Endothelial cell of umbilical vein (primary cell): ENCODE measurements at regions not wholly inside any gene's neighbourhood (a gene's known extent, or its start where the extent isn't known, plus 50 kb on each side); places are given as distances from the start of the nearest gene placed in this dataset.
A peak's percentile ranks its signal among the peaks of the same experiment; 100 is the strongest.

ENCODE experiments used
- BruUV-seq: library from RNA; stranded (reverse); fragments of 400-500 nt; replicated peaks from 2 replicates; lab custom pipeline; 2021; lab: Mats Ljungman, UMichigan
- CTCF ChIA-PET: fragments of 300-600, 350-600 bp; sonication (Branson Sonifier 250); formaldehyde crosslinking; loops from one replicate; lab custom pipeline; 2021; ENCODE audit warnings: antibody characterized with exemption, inconsistent platforms; lab: Charles Lee
- POLR2A ChIA-PET: fragments of 300-600, 350-600 bp; sonication (Branson Sonifier 250); formaldehyde crosslinking; loops from one replicate; lab custom pipeline; 2021; ENCODE audit warnings: antibody characterized with exemption, inconsistent platforms; lab: Charles Lee
- DNase-seq: peaks from one replicate; pipeline ENCODE4 v3.0.0-alpha.2; 2011; ENCODE audit warnings: low read depth, low spot score
- FAIRE-seq: peaks from 2 replicates; lab custom pipeline; 2011; peaks lifted over from hg19 to GRCh38; lab: Jason Lieb, UNC
- H2AFZ ChIP-seq: 2 replicates; pipeline ENCODE4 v1.6.0; 2012; ENCODE audit warnings: low read depth, low read length, control low read depth, inconsistent platforms
- H3K27ac ChIP-seq: 2 replicates; pipeline ENCODE4 v1.5.1; 2011; ENCODE audit warnings: low read depth, mild to moderate bottlenecking, control low read depth, low read length, moderate library complexity; ENCODE audit not compliant: insufficient read depth
- H3K27me3 ChIP-seq, 2 experiments: 2 replicates each; pipeline versions ENCODE4 v1.6.0 to v1.6.1; 2011; ENCODE audit warnings: low read length in 2 of 2, mixed read lengths in 1 of 2; ENCODE audit not compliant: control insufficient read depth in 2 of 2, insufficient read depth in 2 of 2
- H3K36me3 ChIP-seq, 2 experiments: 2 replicates in 1 of 2; 3 replicates in 1 of 2; pipeline ENCODE4 v1.5.1; 2011; ENCODE audit warnings: low read length in 2 of 2, mild to moderate bottlenecking in 1 of 2, moderate library complexity in 1 of 2; ENCODE audit not compliant: control insufficient read depth in 2 of 2, insufficient read depth in 2 of 2; ENCODE audit errors: extremely low read depth in 1 of 2
- H3K4me1 ChIP-seq: 3 replicates; pipeline ENCODE4 v1.5.1; 2011; ENCODE audit warnings: mild to moderate bottlenecking, low read length; ENCODE audit not compliant: control insufficient read depth, insufficient read depth; ENCODE audit errors: extremely low read depth
- H3K4me2 ChIP-seq: 2 replicates; pipeline ENCODE4 v1.6.1; 2011; ENCODE audit warnings: low read length, control low read depth, mixed read lengths; ENCODE audit not compliant: insufficient read depth
- H3K4me3 ChIP-seq, 3 experiments: fragments of 200-600 bp in 1 of 3; sonication (generic), shearing (Covaris generic) in 1 of 3; replicated peaks in 1 of 3; 2 replicates each; pipeline ENCODE4 v1.5.1; 2011 to 2016; ENCODE audit warnings: control low read depth in 3 of 3, low read length in 3 of 3, mild to moderate bottlenecking in 2 of 3, inconsistent platforms in 1 of 3, low read depth in 1 of 3, moderate library complexity in 1 of 3; ENCODE audit not compliant: insufficient read depth in 1 of 3
- H3K79me2 ChIP-seq: 2 replicates; pipeline ENCODE4 v1.6.0; 2012; ENCODE audit warnings: low read length, inconsistent platforms; ENCODE audit not compliant: control insufficient read depth, insufficient read depth
- H3K9ac ChIP-seq: replicated peaks from 2 replicates; pipeline ENCODE3; 2011; ENCODE audit warnings: low read length, control low read depth; ENCODE audit not compliant: insufficient read depth; ENCODE audit errors: extremely low read depth
- H3K9me1 ChIP-seq: replicated peaks from 3 replicates; pipeline ENCODE4 v1.6.0; 2011; ENCODE audit warnings: mild to moderate bottlenecking, low read length; ENCODE audit not compliant: control insufficient read depth, insufficient read depth; ENCODE audit errors: extremely low read depth
- H3K9me3 ChIP-seq: replicated peaks from 2 replicates; pipeline ENCODE4 v1.5.1; 2012; ENCODE audit warnings: low read length, inconsistent platforms; ENCODE audit not compliant: control insufficient read depth, insufficient read depth
- H4K20me1 ChIP-seq: replicated peaks from 2 replicates; pipeline ENCODE3; 2011; ENCODE audit warnings: mild to moderate bottlenecking, low read length; ENCODE audit not compliant: control insufficient read depth, insufficient read depth; ENCODE audit errors: extremely low read depth
- GATA2 ChIP-seq: IDR thresholded peaks from 2 replicates; pipeline ENCODE4 v1.7.0; 2011; ENCODE audit warnings: low read depth, mild to moderate bottlenecking, moderate library complexity, mixed read lengths, low read length; ENCODE audit not compliant: insufficient read length, insufficient read depth
- JUN ChIP-seq: IDR thresholded peaks from 2 replicates; pipeline ENCODE4 v1.6.1; 2011; ENCODE audit warnings: borderline replicate concordance, low read depth; ENCODE audit not compliant: insufficient read length, insufficient read depth
- MYC ChIP-seq: IDR thresholded peaks from one replicate; pipeline ENCODE4 v1.6.1; 2011; ENCODE audit warnings: mild to moderate bottlenecking, low read depth, low read length
- POLR2A ChIP-seq: IDR thresholded peaks from 2 replicates; pipeline ENCODE4 v1.6.1; 2012; ENCODE audit warnings: low read depth, mild to moderate bottlenecking, control low read depth, low read length
- dilution Hi-C: fragments of 300-500 bp; cut with MboI; formaldehyde crosslinking; loops from one replicate; pipeline ENCODE4 v1.15.0; 2019; ENCODE audit warnings: low sequenced_read_pairs; ENCODE audit not compliant: extremely low pct_ligation_motif_present
- intact Hi-C: fragments of 100-400 bp; cut with micrococcal nuclease; formaldehyde crosslinking; loops from one replicate; pipeline ENCODE4 v1.10.0; 2022
- TF ChIP-seq, protein P1 (sequence below): IDR thresholded peaks from 2 replicates; pipeline ENCODE4 v1.6.1; 2011; ENCODE audit not compliant: insufficient read depth, insufficient read length

DNA sequence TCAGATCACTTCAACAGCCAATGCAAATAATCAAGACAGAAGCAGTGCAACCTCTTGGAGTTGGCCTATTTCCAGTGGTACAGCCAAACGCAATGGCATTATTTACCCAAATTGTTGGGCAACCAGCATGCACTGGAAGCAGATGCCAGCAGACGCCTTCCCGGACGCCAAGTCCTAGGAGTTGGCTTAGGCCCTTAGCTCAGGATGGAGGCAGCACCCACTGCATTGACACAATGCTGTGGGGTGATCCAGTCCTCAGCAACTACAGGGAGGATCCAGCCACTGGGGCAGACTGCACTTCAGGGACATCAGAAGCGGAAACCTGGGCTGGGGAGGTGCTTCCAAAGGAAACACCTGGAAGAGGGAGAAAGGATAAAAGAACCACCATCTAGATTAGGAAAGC is 290.4 kb downstream of the FAM43A start:
- no TSS peak for BruUV-seq
- H3K9me1 ChIP-seq = no peaks in the 10 kb centered on the region
- H3K9ac ChIP-seq = no peak overlapping the region
- H3K4me1 ChIP-seq = no peaks in the 10 kb centered on the region
- H3K9me3 ChIP-seq = no peaks in the 10 kb centered on the region
- H3K27ac ChIP-seq = no peak overlapping the region
- H3K4me3 ChIP-seq = no peak overlapping the region
- no peaks in the 10 kb centered on the region for H3K27me3 ChIP-seq
- dilution Hi-C loops (no loop called here), intact Hi-C loops (no loop called here)
- no peaks in the 10 kb centered on the region for H3K79me2 ChIP-seq
- ChIA-PET POLR2A (no interaction called here), CTCF (interaction anchor here (1.0 kb wide), 1 partner anchor 12 kb away, joined by 3 read pairs; no protein-coding TSS in a partner anchor)
- FAIRE-seq (no peak), DNase-seq (no peak)
- H2AFZ ChIP-seq = no peak overlapping the region
- H3K4me2 ChIP-seq = no peak overlapping the region
- H3K36me3 ChIP-seq = no peaks in the 10 kb centered on the region
- TF ChIP-seq GATA2 = no peak
- TF ChIP-seq POLR2A = no peak
- TF ChIP-seq, protein P1, sequence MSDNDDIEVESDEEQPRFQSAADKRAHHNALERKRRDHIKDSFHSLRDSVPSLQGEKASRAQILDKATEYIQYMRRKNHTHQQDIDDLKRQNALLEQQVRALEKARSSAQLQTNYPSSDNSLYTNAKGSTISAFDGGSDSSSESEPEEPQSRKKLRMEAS = no peak
- no peaks in the 10 kb centered on the region for H4K20me1 ChIP-seq

DNA sequence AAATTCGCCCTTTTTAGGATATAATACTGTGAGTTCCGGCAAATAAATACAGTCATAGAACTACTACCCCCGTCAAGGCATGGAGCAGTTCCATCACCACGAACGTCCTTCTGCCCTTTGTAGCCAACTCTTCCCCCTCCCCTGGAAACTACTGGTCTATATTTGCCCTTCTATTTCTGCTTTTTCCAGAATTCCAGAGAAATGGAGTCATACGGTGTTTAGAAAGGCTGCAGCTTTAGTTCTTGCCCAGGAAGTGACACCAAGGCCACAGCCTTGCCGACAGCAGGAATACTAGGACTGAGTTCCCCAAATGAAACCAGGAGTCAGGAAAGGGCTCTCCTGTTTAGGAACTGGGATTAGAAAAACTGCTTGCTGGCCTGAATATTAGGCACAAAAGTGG is 291.2 kb downstream of the FAM43A start:
- TF ChIP-seq MYC (no peak), JUN (no peak)
- TF ChIP-seq, protein P1 = no peak
- H3K9ac ChIP-seq = no peak overlapping the region
- no peaks in the 10 kb centered on the region for H4K20me1 ChIP-seq
- peak; percentile 21 for FAIRE-seq
- H3K36me3 ChIP-seq = no peaks in the 10 kb centered on the region
- no TSS peak for BruUV-seq
- ChIA-PET CTCF (interaction anchor here (1.0 kb wide), 2 partner anchors 11 to 294 kb away, joined by 3 read pairs; partner anchors contain the start of gene XXYLT1), POLR2A (no interaction called here)
- dilution Hi-C loops = no loop called here
- H3K4me3 ChIP-seq = no peak overlapping the region
- no peaks in the 10 kb centered on the region for H3K9me3 ChIP-seq
- H3K27ac ChIP-seq = no peak overlapping the region
- H3K9me1 ChIP-seq = no peaks in the 10 kb centered on the region
- H2AFZ ChIP-seq = peak overlapping the region; percentile 40
- no peaks in the 10 kb centered on the region for H3K4me1 ChIP-seq
- DNase-seq = peak; percentile 11
- intact Hi-C loops = no loop called here
- H3K27me3 ChIP-seq = no peaks in the 10 kb centered on the region
- H3K4me2 ChIP-seq = no peak overlapping the region
- H3K79me2 ChIP-seq = no peaks in the 10 kb centered on the region
